ENCODE measurements at regions not wholly inside any gene's neighbourhood (a gene's known extent, or its start where the extent isn't known, plus 50 kb on each side); places are given as distances from the start of the nearest gene placed in this dataset.

- peaks cover 16% of the 10 kb centered on the region for H3K9me3 Mint-ChIP-seq
- no peaks in the 10 kb centered on the region for H3K36me3 Mint-ChIP-seq (ENCODE audit: low read depth)
- DNase-seq (ENCODE audit: low spot score): no peak
- H3K27me3 Mint-ChIP-seq (ENCODE audit: insufficient read depth): no peaks in the 10 kb centered on the region
- intact Hi-C loops (cut with micrococcal nuclease): no loop called here
- H3K27ac Mint-ChIP-seq: no peak overlapping the region
- H3K4me3 Mint-ChIP-seq: no peak overlapping the region
- no peaks in the 10 kb centered on the region for H3K4me1 Mint-ChIP-seq (ENCODE audit: low read depth)
Observed at GRCh38 chr6:95423331-95423730, 154.0 kb upstream of the MANEA start.

GRCh38 chr6:95431637-95432228 lies 145.6 kb upstream of the MANEA start:
- intact Hi-C loops (cut with micrococcal nuclease): loop anchor here (1.0 to 5.0 kb wide), 3 partner anchors 436 to 1186 kb away; no protein-coding TSS in a partner anchor
- Mint-ChIP-seq H3K36me3 (ENCODE audit: low read depth) (no peaks in the 10 kb centered on the region), H3K9me3 (no peaks in the 10 kb centered on the region), H3K4me1 (ENCODE audit: low read depth) (no peaks in the 10 kb centered on the region), H3K27me3 (ENCODE audit: insufficient read depth) (no peaks in the 10 kb centered on the region), H3K27ac (no peak overlapping the region), H3K4me3 (no peak overlapping the region)
- no peak for DNase-seq (ENCODE audit: low spot score)

GRCh38 chr6:95439741-95440140 lies 137.6 kb upstream of the MANEA start:
- no peak for DNase-seq (ENCODE audit: low spot score)
- H3K4me1 Mint-ChIP-seq (ENCODE audit: low read depth): no peaks in the 10 kb centered on the region
- H3K4me3 Mint-ChIP-seq: no peak overlapping the region
- H3K27me3 Mint-ChIP-seq (ENCODE audit: insufficient read depth): no peaks in the 10 kb centered on the region
- no peak overlapping the region for H3K27ac Mint-ChIP-seq
- no peaks in the 10 kb centered on the region for H3K36me3 Mint-ChIP-seq (ENCODE audit: low read depth)
- H3K9me3 Mint-ChIP-seq: no peaks in the 10 kb centered on the region
- intact Hi-C loops (cut with micrococcal nuclease): no loop called here

- H3K4me1 Mint-ChIP-seq (ENCODE audit: low read depth): no peaks in the 10 kb centered on the region
- H3K36me3 Mint-ChIP-seq (ENCODE audit: low read depth): no peaks in the 10 kb centered on the region
- no peak overlapping the region for H3K27ac Mint-ChIP-seq
- H3K4me3 Mint-ChIP-seq: no peak overlapping the region
- H3K9me3 Mint-ChIP-seq: no peaks in the 10 kb centered on the region
- H3K27me3 Mint-ChIP-seq (ENCODE audit: insufficient read depth): no peaks in the 10 kb centered on the region
- intact Hi-C loops (cut with micrococcal nuclease): no loop called here
- DNase-seq (ENCODE audit: low spot score): no peak
Observed at GRCh38 chr6:95448208-95448607, 129.1 kb upstream of the MANEA start.

- no peaks in the 10 kb centered on the region for H3K27me3 Mint-ChIP-seq (ENCODE audit: insufficient read depth)
- intact Hi-C loops (cut with micrococcal nuclease): no loop called here
- H3K4me3 Mint-ChIP-seq: no peak overlapping the region
- no peaks in the 10 kb centered on the region for H3K4me1 Mint-ChIP-seq (ENCODE audit: low read depth)
- no peaks in the 10 kb centered on the region for H3K36me3 Mint-ChIP-seq (ENCODE audit: low read depth)
- no peaks in the 10 kb centered on the region for H3K9me3 Mint-ChIP-seq
- no peak for DNase-seq (ENCODE audit: low spot score)
- H3K27ac Mint-ChIP-seq: no peak overlapping the region
Observed at GRCh38 chr6:95469511-95469910, 107.8 kb upstream of the MANEA start.

GRCh38 chr6:95478941-95479340 lies 98.4 kb upstream of the MANEA start:
- Mint-ChIP-seq H3K27ac (no peak overlapping the region), H3K9me3 (peaks cover 3% of the 10 kb centered on the region), H3K4me3 (no peak overlapping the region), H3K36me3 (ENCODE audit: low read depth) (no peaks in the 10 kb centered on the region), H3K4me1 (ENCODE audit: low read depth) (no peaks in the 10 kb centered on the region), H3K27me3 (ENCODE audit: insufficient read depth) (no peaks in the 10 kb centered on the region)
- intact Hi-C loops (cut with micrococcal nuclease): no loop called here
- DNase-seq (ENCODE audit: low spot score): no peak

GRCh38 chr6:95487817-95488216 lies 89.5 kb upstream of the MANEA start:
- DNase-seq (ENCODE audit: low spot score): no peak
- H3K4me1 Mint-ChIP-seq (ENCODE audit: low read depth): no peaks in the 10 kb centered on the region
- no peak overlapping the region for H3K27ac Mint-ChIP-seq
- no peaks in the 10 kb centered on the region for H3K36me3 Mint-ChIP-seq (ENCODE audit: low read depth)
- no peaks in the 10 kb centered on the region for H3K9me3 Mint-ChIP-seq
- no peaks in the 10 kb centered on the region for H3K27me3 Mint-ChIP-seq (ENCODE audit: insufficient read depth)
- H3K4me3 Mint-ChIP-seq: no peak overlapping the region
- intact Hi-C loops (cut with micrococcal nuclease): no loop called here

- DNase-seq (ENCODE audit: low spot score): no peak
- no peaks in the 10 kb centered on the region for H3K36me3 Mint-ChIP-seq (ENCODE audit: low read depth)
- H3K27me3 Mint-ChIP-seq (ENCODE audit: insufficient read depth): no peaks in the 10 kb centered on the region
- H3K4me1 Mint-ChIP-seq (ENCODE audit: low read depth): no peaks in the 10 kb centered on the region
- H3K4me3 Mint-ChIP-seq: no peak overlapping the region
- no peaks in the 10 kb centered on the region for H3K9me3 Mint-ChIP-seq
- intact Hi-C loops (cut with micrococcal nuclease): no loop called here
- H3K27ac Mint-ChIP-seq: no peak overlapping the region
Observed at GRCh38 chr6:95489185-95489863, 88.0 kb upstream of the MANEA start.

GRCh38 chr6:95496769-95497426 lies 80.4 kb upstream of the MANEA start:
- no peak for DNase-seq (ENCODE audit: low spot score)
- Mint-ChIP-seq H3K4me3 (no peak overlapping the region), H3K27ac (no peak overlapping the region), H3K36me3 (ENCODE audit: low read depth) (no peaks in the 10 kb centered on the region), H3K9me3 (peaks cover 5% of the 10 kb centered on the region), H3K4me1 (ENCODE audit: low read depth) (no peaks in the 10 kb centered on the region), H3K27me3 (ENCODE audit: insufficient read depth) (no peaks in the 10 kb centered on the region)
- intact Hi-C loops (cut with micrococcal nuclease): no loop called here

GRCh38 chr6:95501032-95501904 lies 76.1 kb upstream of the MANEA start:
- H3K27ac Mint-ChIP-seq: no peak overlapping the region
- no peaks in the 10 kb centered on the region for H3K4me1 Mint-ChIP-seq (ENCODE audit: low read depth)
- H3K9me3 Mint-ChIP-seq: peaks cover 12% of the 10 kb centered on the region
- no peaks in the 10 kb centered on the region for H3K27me3 Mint-ChIP-seq (ENCODE audit: insufficient read depth)
- H3K36me3 Mint-ChIP-seq (ENCODE audit: low read depth): no peaks in the 10 kb centered on the region
- DNase-seq (ENCODE audit: low spot score): no peak
- intact Hi-C loops (cut with micrococcal nuclease): no loop called here
- H3K4me3 Mint-ChIP-seq: no peak overlapping the region

- peaks cover 7% of the 10 kb centered on the region for H3K9me3 Mint-ChIP-seq
- intact Hi-C loops (cut with micrococcal nuclease): no loop called here
- no peaks in the 10 kb centered on the region for H3K4me1 Mint-ChIP-seq (ENCODE audit: low read depth)
- no peak overlapping the region for H3K4me3 Mint-ChIP-seq
- H3K27me3 Mint-ChIP-seq (ENCODE audit: insufficient read depth): no peaks in the 10 kb centered on the region
- no peaks in the 10 kb centered on the region for H3K36me3 Mint-ChIP-seq (ENCODE audit: low read depth)
- no peak for DNase-seq (ENCODE audit: low spot score)
- H3K27ac Mint-ChIP-seq: no peak overlapping the region
Observed at GRCh38 chr6:95503568-95503967, 73.8 kb upstream of the MANEA start.

GRCh38 chr6:95511404-95511803 lies 65.9 kb upstream of the MANEA start:
- Mint-ChIP-seq H3K27me3 (ENCODE audit: insufficient read depth) (no peaks in the 10 kb centered on the region), H3K36me3 (ENCODE audit: low read depth) (no peaks in the 10 kb centered on the region), H3K9me3 (no peaks in the 10 kb centered on the region), H3K4me1 (ENCODE audit: low read depth) (no peaks in the 10 kb centered on the region), H3K27ac (no peak overlapping the region), H3K4me3 (no peak overlapping the region)
- intact Hi-C loops (cut with micrococcal nuclease): no loop called here
- DNase-seq (ENCODE audit: low spot score): no peak

- H3K9me3 Mint-ChIP-seq: no peaks in the 10 kb centered on the region
- intact Hi-C loops (cut with micrococcal nuclease): no loop called here
Observed at GRCh38 chr6:95515975-95516374, 61.4 kb upstream of the MANEA start.

More at GRCh38 chr6:95515975-95516374, 61.4 kb upstream of the MANEA start:
- no peak for DNase-seq (ENCODE audit: low spot score)
- Mint-ChIP-seq H3K36me3 (ENCODE audit: low read depth) (no peaks in the 10 kb centered on the region), H3K4me3 (no peak overlapping the region), H3K27ac (no peak overlapping the region), H3K27me3 (ENCODE audit: insufficient read depth) (no peaks in the 10 kb centered on the region), H3K4me1 (ENCODE audit: low read depth) (no peaks in the 10 kb centered on the region)
